ENCODE measurements at regions not wholly inside any gene's neighbourhood (a gene's known extent, or its start where the extent isn't known, plus 50 kb on each side); places are given as distances from the start of the nearest gene placed in this dataset.

- no peak overlapping the region for H3K27ac ChIP-seq (ENCODE audit: insufficient read length, low read depth, low read length)
- no peak overlapping the region for H3K56ac ChIP-seq (ENCODE audit: insufficient read length, low read depth, low read length)
- H3K9me3 ChIP-seq (ENCODE audit: control insufficient read depth, low read depth, low read length): no peaks in the 10 kb centered on the region
- no peak overlapping the region for H2BK15ac ChIP-seq (ENCODE audit: low read depth, low read length)
- H2AFZ ChIP-seq (ENCODE audit: low read length): no peak overlapping the region
- H2BK5ac ChIP-seq (ENCODE audit: insufficient read length, low read length): no peak overlapping the region
- H4K91ac ChIP-seq (ENCODE audit: insufficient read length, low read depth, low read length): no peak overlapping the region
- no peak overlapping the region for H3T11ph ChIP-seq (ENCODE audit: low read length)
- WGBS (ENCODE audit: extremely low coverage, insufficient read length, low lambda C conversion rate): no CpG with 5 or more reads among the region's 6 CpGs
- no peak overlapping the region for H3K9ac ChIP-seq (ENCODE audit: extremely low read depth, insufficient read length, low read length)
- no peak overlapping the region for H3K18ac ChIP-seq (ENCODE audit: insufficient read length, low read depth, low read length)
- TF ChIP-seq CTCF (conservative IDR thresholded peaks at IDR 0.05): no peak
- H3K79me1 ChIP-seq (ENCODE audit: insufficient read depth, low read depth, low read length, poor library complexity, severe bottlenecking): no peaks in the 10 kb centered on the region
- H3K23me2 ChIP-seq (ENCODE audit: insufficient read length, low read depth, low read length, poor library complexity, severe bottlenecking): no peaks in the 10 kb centered on the region
- no peaks in the 10 kb centered on the region for H3K27me3 ChIP-seq (ENCODE audit: insufficient read depth, low read length)
- no peak overlapping the region for H3K14ac ChIP-seq (ENCODE audit: insufficient read depth, low read length)
- no peak overlapping the region for H2BK120ac ChIP-seq (ENCODE audit: low read depth, low read length, poor library complexity, severe bottlenecking)
- no peaks in the 10 kb centered on the region for H3K79me2 ChIP-seq (ENCODE audit: insufficient read depth, low read length)
- H2BK12ac ChIP-seq (ENCODE audit: insufficient read length, low read depth, low read length): no peak overlapping the region
- Mint-ChIP-seq H3K36me3 (ENCODE audit: insufficient read depth in 1 of 3, low read depth in 3 of 3) (no peaks in the 10 kb centered on the region), H3K9me3 (no peaks in the 10 kb centered on the region), H3K27me3 (ENCODE audit: low read depth) (peaks cover 6% of the 10 kb centered on the region; the same call in 1 of the 2 replicates), H3K27ac (no peak overlapping the region), H3K4me3 (no peak overlapping the region), H3K4me1 (peaks cover 2 to 10% of the 10 kb centered on the region in 2 experiments)
- peaks cover 7% of the 10 kb centered on the region; the same call in 1 of the 2 replicates for H3K4me1 ChIP-seq (ENCODE audit: insufficient read depth, low read length)
- H3K4ac ChIP-seq (ENCODE audit: low read depth, low read length): no peak overlapping the region
- no peak overlapping the region for H3K23ac ChIP-seq (ENCODE audit: insufficient read length, low read depth, low read length)
- no peak overlapping the region for H2AK5ac ChIP-seq (ENCODE audit: insufficient read length, low read length)
- no peak overlapping the region for H2BK20ac ChIP-seq (ENCODE audit: low read depth, low read length, poor library complexity, severe bottlenecking)
- no peak overlapping the region for H3K4me2 ChIP-seq (ENCODE audit: insufficient read depth, insufficient read length, low read length)
- H4K8ac ChIP-seq (replicated peaks; ENCODE audit: insufficient read length, low read depth, low read length): no peak overlapping the region
- DNase-seq: no peak
- no peaks in the 10 kb centered on the region for H4K20me1 ChIP-seq (ENCODE audit: control insufficient read depth, insufficient read depth, insufficient read length)
- no peak overlapping the region for H4K5ac ChIP-seq (ENCODE audit: insufficient read length, low read depth, low read length)
These were observed 1292.4 kb downstream of the EPHA7 start for GRCh38 chr6:92126983-92127382.

Data from H9 (cell line).